ENCODE measurements at regions not wholly inside any gene's neighbourhood (a gene's known extent, or its start where the extent isn't known, plus 50 kb on each side); places are given as distances from the start of the nearest gene placed in this dataset.
"Not testable (repeated sequence)": the region's sequence is repeated elsewhere in the genome, so short reads cannot be mapped to it uniquely, and the experiment has no call there.

DNA sequence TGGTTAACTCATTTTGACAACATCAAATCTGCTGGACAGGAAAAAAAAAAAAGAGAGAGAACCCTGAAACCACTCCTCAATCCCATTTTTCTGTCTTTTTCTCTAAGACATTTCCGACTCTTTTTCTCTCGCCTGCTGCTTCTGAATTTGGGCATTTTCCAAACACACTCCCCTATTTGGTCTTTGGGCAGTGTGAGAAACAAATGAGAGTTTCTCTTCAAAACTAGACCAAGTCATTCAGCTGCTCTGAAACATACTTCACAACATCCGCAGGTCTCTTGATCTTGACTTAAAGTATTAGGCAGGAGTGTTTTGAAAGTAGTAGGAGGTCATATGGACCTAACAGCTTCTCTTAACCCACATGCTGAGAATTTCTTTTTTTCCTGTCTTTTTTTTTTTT lies 364.8 kb upstream of the ESRRG start:
- no peak for DNase-seq

GRCh38 chr1:217079584-217079983 lies 356.4 kb upstream of the ESRRG start:
- DNase-seq: peak; percentile 38

DNA sequence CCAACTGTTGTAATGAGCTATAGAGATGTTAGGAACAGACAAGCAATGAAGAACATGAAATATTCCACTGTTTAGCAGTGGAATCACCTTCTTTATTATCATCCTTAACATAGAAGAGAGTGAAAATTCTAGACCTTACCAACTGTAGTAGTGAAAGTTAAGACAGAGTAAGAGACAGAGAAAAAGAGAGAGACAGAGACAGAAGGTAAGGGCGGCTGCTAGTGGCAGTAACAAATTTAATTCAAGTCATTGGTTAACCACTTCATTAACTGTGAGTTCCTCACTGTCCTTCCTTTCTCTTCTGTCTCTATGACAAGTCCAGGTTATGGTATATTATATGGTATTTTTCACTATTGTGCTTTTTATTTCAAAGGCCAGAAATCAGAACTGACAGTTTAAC lies 355.7 kb upstream of the ESRRG start:
- no peak for DNase-seq

DNA sequence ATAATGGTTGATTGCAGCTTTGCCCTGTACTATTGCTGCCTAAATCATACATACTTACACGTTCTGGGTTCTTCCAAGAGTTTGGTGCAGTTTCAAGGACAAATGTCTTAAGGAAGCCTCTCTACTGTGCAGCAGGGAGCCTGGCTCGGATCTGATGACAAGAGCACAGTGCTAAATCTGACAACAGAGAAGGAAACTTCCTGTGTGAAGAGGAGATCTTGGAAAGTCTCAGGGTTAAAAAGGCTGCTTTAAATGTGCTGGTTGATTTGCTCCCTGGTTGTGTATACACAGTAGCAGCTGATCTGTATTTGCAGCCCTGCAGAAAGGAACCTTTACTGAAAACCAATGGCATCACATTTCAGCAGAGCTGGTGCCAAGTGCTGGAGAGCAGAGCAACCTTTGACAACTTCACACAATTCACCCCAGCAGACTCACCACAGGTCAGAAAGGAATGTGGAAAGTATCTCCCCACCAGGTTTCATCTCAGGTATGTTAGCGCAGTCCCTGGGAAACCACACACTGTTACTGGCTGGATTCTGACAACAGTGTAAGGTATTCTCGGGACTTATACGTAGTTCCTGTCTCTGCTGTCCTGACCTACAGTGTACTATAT lies 355.0 kb upstream of the ESRRG start:
- DNase-seq: peak; percentile 61

DNA sequence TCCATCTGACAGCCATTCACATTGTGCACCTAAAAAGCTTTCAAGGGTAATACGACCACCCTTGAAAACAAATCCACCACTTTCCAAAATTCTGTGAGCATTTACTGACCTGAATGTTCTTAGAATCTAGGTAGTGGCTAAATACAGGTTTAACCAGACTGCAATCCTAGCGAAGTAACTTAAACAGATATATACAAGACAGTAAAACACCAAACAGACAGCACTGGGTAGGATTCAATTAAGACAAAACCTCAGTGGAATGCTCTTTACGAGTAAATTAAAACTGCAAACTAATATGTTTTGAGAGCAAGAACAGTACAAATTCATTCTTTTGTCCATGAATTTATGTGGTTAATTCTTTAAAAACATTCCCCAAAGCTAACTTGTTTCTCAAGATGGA lies 354.2 kb upstream of the ESRRG start:
- DNase-seq: no peak

- DNase-seq: no peak
These were observed 353.7 kb upstream of the ESRRG start for GRCh38 chr1:217076902-217077301.

- DNase-seq: no peak
These were observed 349.7 kb upstream of the ESRRG start for GRCh38 chr1:217072926-217073325.

DNA sequence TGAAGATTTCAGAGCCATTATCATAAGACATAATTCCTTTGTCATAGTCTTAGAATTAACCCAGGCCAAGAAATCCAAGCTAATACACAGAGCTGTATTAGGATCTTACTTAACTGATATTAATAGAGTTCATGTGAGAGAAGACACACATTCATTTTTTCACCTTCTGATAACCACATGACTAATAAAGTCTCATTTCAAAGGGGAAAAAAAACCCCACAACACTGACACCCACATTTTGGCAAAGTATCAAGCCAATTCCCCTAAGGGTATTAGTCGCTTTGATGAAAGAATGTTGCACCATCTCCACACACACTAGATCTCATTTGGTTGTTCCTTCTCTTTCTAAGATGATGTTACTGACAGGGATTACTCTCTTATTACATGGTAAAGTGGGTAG lies 344.4 kb upstream of the ESRRG start:
- no peak for DNase-seq

- DNase-seq: no peak
These were observed 343.6 kb upstream of the ESRRG start for GRCh38 chr1:217066794-217067193.

DNA sequence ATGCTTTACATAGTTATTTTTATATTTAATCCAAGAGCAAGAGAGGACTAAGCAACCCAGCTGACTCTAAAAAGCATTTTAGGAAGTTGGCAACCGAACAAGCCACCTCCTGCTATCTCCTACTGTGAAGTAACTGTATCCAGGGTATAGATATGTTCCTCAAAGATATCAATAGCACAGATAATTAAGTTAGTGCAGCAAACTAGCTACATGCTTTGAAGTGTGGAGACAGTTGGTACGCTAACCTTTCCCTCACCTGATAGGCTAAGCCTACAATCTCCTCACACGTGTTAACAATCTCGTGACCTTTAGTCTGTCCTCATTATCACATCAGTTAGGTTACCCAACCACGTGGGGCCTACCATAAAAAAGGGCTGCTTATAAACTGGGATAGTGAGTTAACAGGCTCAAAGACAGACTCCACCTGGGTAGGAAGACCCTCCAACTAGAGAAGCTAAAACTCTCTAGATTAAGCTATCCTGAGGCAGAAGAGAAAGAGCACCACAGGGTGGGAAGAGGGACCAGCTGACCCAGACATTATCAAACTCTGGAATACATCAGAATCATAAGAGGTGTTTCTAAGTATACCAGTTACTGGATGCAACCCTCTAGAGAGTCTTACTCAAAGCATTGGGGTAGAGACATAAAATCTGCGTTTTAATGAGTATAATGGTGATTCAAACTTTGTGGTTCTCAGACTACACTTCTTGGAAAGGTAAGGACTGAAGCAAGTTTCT lies 340.1 kb upstream of the ESRRG start:
- DNase-seq: no peak

- no peak for DNase-seq
These were observed 339.4 kb upstream of the ESRRG start for GRCh38 chr1:217062586-217062985.

- DNase-seq: no peak
These were observed 336.2 kb upstream of the ESRRG start for GRCh38 chr1:217059401-217059800.

DNA sequence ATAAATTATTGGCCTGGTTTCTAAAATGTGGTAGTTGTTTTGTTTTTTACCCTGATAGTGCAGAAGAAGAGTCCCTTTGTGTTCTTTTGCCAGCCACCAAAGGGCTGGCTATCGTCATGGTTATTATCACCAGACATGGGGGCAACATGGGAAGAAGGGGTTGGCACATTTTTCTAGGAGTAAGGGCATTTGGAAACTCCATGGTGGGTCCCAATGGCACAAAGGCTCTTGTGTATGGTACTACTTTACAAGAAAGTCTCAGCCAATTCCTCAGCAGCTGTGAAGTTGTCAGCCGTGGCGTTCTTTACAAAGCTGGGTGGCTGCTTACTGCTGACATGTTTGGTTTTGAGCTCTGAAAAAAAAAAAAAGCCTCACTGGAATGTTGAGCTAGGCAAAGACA lies 330.4 kb upstream of the ESRRG start:
- DNase-seq: no peak

- DNase-seq: no peak
These were observed 329.4 kb upstream of the ESRRG start for GRCh38 chr1:217052626-217053025.

- no peak for DNase-seq
These were observed 329.0 kb upstream of the ESRRG start for GRCh38 chr1:217052196-217052595.

GRCh38 chr1:217049721-217050120 lies 326.5 kb upstream of the ESRRG start:
- DNase-seq: no peak

DNA sequence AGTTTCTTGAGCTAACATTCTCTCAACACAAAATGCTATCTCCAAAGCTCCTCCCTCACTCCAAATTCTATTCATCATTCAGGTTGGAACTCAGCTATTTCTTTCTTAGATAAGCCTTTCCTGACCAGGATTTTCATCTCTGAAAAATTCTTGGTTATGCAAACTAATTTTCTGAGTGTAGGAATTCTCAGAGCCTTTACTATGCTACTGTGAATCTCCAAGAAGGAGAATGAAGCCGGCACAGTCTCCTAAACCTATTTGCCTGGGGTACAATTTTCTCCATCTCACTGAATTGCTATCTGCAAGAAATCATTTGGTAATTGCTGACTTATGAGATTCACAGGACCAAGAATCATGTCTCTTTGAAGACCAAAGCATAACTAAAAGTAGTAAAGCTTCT lies 325.9 kb upstream of the ESRRG start:
- no peak for DNase-seq

- DNase-seq: no peak
These were observed 325.0 kb upstream of the ESRRG start for GRCh38 chr1:217048104-217048707.

DNA sequence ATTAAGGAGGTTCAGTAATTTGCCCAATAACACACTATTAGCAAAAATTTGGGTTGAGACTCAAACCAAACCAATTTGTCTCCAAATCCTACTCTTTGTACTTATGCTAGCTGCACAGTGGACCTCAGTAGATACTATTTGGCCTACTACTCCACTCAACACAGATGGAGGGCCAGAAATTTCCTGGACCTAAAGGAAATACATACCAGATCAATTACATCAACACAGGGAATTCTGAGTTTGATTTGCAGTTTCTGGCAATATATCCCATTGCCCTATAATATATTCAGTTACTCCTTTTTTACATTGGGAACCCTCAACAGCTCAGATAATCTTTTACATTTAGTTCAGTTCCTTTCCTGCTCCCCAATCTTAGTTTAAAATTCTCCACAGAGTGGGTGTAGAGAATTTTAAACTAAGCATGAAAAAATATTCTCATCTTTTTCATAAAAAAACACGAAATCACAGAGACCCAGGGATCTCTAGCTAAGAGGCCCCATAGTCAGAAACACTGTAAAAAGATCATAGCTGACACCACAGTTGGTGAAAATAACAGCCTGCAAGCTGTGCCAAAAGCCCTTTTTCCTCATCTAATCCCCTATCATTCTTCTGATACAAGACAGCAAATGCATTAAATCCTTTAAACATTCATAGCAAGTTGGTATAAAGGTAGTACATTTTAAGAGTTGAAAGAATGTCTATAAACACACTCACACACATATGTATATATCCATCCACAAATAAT lies 317.7 kb upstream of the ESRRG start:
- DNase-seq: no peak

- no peak for DNase-seq
These were observed 316.7 kb upstream of the ESRRG start for GRCh38 chr1:217039926-217040325.

- DNase-seq: not testable (repeated sequence)
These were observed 315.9 kb upstream of the ESRRG start for GRCh38 chr1:217039139-217039538.

GRCh38 chr1:217036757-217037156 lies 313.5 kb upstream of the ESRRG start:
- no peak for DNase-seq

- no peak for DNase-seq
These were observed 309.6 kb upstream of the ESRRG start for GRCh38 chr1:217032715-217033367.
